ENCODE measurements at regions not wholly inside any gene's neighbourhood (a gene's known extent, or its start where the extent isn't known, plus 50 kb on each side); places are given as distances from the start of the nearest gene placed in this dataset.

GRCh38 chr19:28419312-28419711, 793.6 kb downstream of the UQCRFS1 start:
- ChIA-PET POLR2A (no interaction called here), CTCF (no interaction called here)
- DNase-seq (ENCODE audit: unreplicated experiment): no peak
- Mint-ChIP-seq H3K27ac (ENCODE audit: low read depth, unreplicated experiment) (no peak overlapping the region), H3K36me3 (ENCODE audit: insufficient read depth, unreplicated experiment) (no peaks in the 10 kb centered on the region), H3K27me3 (ENCODE audit: insufficient read depth, unreplicated experiment) (no peaks in the 10 kb centered on the region), H3K4me1 (ENCODE audit: insufficient read depth, unreplicated experiment) (no peaks in the 10 kb centered on the region), H3K9me3 (ENCODE audit: unreplicated experiment) (peaks cover 41% of the 10 kb centered on the region), H3K4me3 (ENCODE audit: unreplicated experiment) (no peak overlapping the region)
- BruUV-seq (replicated peaks): no TSS peak
- intact Hi-C loops (cut with micrococcal nuclease): no loop called here
- TF ChIP-seq CTCF (IDR thresholded peaks at IDR 0.05; ENCODE audit: unreplicated experiment): no peak

GRCh38 chr19:28417361-28417760, 795.6 kb downstream of the UQCRFS1 start:
- Mint-ChIP-seq H3K27ac (ENCODE audit: low read depth, unreplicated experiment) (no peak overlapping the region), H3K4me3 (ENCODE audit: unreplicated experiment) (no peak overlapping the region), H3K9me3 (ENCODE audit: unreplicated experiment) (peaks cover 36% of the 10 kb centered on the region), H3K27me3 (ENCODE audit: insufficient read depth, unreplicated experiment) (no peaks in the 10 kb centered on the region), H3K4me1 (ENCODE audit: insufficient read depth, unreplicated experiment) (no peaks in the 10 kb centered on the region), H3K36me3 (ENCODE audit: insufficient read depth, unreplicated experiment) (no peaks in the 10 kb centered on the region)
- ChIA-PET CTCF (interaction anchor here (0.6 kb wide), 1 partner anchor 755 kb away, joined by 4 read pairs; no protein-coding TSS in a partner anchor), POLR2A (no interaction called here)
- DNase-seq (ENCODE audit: unreplicated experiment): no peak
- TF ChIP-seq CTCF (IDR thresholded peaks at IDR 0.05; ENCODE audit: unreplicated experiment): no peak
- intact Hi-C loops (cut with micrococcal nuclease): no loop called here
- BruUV-seq (replicated peaks): no TSS peak

- POLR2A ChIA-PET: no interaction called here
- Mint-ChIP-seq H3K4me3 (ENCODE audit: unreplicated experiment) (no peak overlapping the region), H3K27me3 (ENCODE audit: insufficient read depth, unreplicated experiment) (no peaks in the 10 kb centered on the region), H3K4me1 (ENCODE audit: insufficient read depth, unreplicated experiment) (no peaks in the 10 kb centered on the region), H3K27ac (ENCODE audit: low read depth, unreplicated experiment) (no peak overlapping the region), H3K9me3 (ENCODE audit: unreplicated experiment) (peaks cover 36% of the 10 kb centered on the region), H3K36me3 (ENCODE audit: insufficient read depth, unreplicated experiment) (no peaks in the 10 kb centered on the region)
- no peak for TF ChIP-seq CTCF (IDR thresholded peaks at IDR 0.05; ENCODE audit: unreplicated experiment)
- CTCF ChIA-PET: no interaction called here
- intact Hi-C loops (cut with micrococcal nuclease): no loop called here
- no TSS peak for BruUV-seq (replicated peaks)
- no peak for DNase-seq (ENCODE audit: unreplicated experiment)
Measured at GRCh38 chr19:28416245-28416644, 796.7 kb downstream of the UQCRFS1 start.

GRCh38 chr19:28414748-28415147, 798.2 kb downstream of the UQCRFS1 start:
- POLR2A ChIA-PET: no interaction called here
- CTCF ChIA-PET: no interaction called here

More at GRCh38 chr19:28414748-28415147, 798.2 kb downstream of the UQCRFS1 start:
- intact Hi-C loops (cut with micrococcal nuclease): no loop called here
- Mint-ChIP-seq H3K4me3 (ENCODE audit: unreplicated experiment) (no peak overlapping the region), H3K4me1 (ENCODE audit: insufficient read depth, unreplicated experiment) (no peaks in the 10 kb centered on the region), H3K27me3 (ENCODE audit: insufficient read depth, unreplicated experiment) (no peaks in the 10 kb centered on the region), H3K27ac (ENCODE audit: low read depth, unreplicated experiment) (no peak overlapping the region), H3K9me3 (ENCODE audit: unreplicated experiment) (peaks cover 50% of the 10 kb centered on the region), H3K36me3 (ENCODE audit: insufficient read depth, unreplicated experiment) (no peaks in the 10 kb centered on the region)
- BruUV-seq (replicated peaks): no TSS peak
- TF ChIP-seq CTCF (IDR thresholded peaks at IDR 0.05; ENCODE audit: unreplicated experiment): no peak
- no peak for DNase-seq (ENCODE audit: unreplicated experiment)
